Left renal pelvis (tissue), 4 donors: ENCODE measurements at regions not wholly inside any gene's neighbourhood (a gene's known extent, or its start where the extent isn't known, plus 50 kb on each side); places are given as distances from the start of the nearest gene placed in this dataset.
"Not testable (repeated sequence)": the region's sequence is repeated elsewhere in the genome, so short reads cannot be mapped to it uniquely, and the experiment has no call there.

Source experiments
- DNase-seq, 4 donors: peaks; one replicate each; pipeline ENCODE4 v3.0.0-alpha.2; 2013; ENCODE audit warnings: low read depth in 4 of 4, low spot score in 3 of 4

GRCh38 chr14:30153717-30154116 lies 226.1 kb upstream of the PRKD1 start:
- no peak for DNase-seq

DNA sequence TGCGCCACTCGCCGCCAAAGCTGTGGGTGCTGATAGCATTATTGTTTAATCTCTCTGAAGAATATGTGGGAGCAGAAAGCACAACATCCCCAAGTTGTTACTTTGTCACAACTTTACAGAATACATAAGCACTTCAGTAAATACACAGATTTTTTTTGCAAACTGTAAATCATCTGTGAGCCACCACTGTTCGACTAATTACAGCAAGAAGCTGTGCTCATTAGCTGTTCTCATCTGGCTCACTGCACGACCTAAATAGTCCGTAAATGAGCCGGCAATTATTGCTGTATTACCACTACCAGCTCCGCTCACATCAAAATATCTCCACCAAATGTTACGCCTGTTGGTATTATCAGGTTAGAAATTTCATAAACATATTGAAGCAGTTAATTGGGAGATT lies 228.9 kb upstream of the PRKD1 start:
- no peak for DNase-seq

DNA sequence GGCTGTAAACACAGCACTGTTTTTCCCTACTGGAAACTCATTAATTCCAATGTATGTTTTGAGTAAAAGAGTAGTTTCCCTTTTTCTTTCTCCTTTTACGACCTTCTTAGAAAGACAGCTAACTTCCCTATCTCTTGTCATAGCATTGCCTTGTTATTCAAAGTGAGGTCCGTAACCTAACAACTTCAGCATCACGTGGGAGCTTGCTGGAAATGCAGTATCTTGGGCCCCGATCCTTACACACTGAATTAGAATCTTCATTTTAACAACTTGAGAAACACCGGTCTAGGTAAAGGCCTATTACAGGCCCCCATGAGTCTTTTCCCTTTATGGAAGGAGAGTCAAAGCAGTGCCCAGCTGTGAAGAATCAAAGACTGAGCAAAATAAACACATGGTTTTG lies 230.7 kb upstream of the PRKD1 start:
- no peak for DNase-seq

DNA sequence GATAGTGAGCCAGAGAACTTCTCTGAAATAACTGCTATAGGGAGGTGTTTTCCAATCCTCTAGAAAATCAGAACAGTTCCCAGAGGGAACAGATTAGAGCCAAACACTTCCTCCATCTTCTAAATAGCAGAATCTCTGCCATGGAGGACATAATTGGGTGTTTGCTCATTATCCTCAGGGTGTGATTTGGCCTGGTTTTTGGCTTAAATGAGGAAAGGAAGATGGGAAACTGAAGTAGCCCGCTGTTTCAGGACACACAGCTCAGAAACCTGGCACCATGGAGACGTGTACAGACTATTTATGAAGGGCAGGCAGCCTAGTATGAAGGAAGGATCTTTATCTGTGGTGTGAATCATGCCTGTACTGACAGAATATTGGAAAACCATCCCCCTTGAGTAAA lies 231.7 kb upstream of the PRKD1 start:
- DNase-seq: no peak

DNA sequence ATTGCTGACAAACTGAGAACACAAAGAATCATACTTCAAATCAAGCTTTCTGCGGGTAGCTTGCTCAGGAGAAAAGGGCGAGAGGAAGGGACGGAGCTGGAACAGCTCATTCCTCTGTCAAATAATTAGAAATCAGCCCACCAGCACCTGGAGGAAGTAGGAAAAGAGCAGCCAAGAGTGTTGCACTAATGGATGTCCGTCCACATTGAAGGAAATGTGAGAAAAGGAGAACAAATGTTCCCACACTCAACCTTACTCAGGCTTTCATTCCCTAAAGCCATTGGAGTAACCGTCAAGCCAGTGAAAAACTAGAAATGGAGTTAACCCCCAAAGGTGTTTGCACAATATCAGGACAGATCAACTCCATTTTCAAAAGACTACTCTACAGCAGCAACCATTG lies 233.0 kb upstream of the PRKD1 start:
- DNase-seq: no peak

DNA sequence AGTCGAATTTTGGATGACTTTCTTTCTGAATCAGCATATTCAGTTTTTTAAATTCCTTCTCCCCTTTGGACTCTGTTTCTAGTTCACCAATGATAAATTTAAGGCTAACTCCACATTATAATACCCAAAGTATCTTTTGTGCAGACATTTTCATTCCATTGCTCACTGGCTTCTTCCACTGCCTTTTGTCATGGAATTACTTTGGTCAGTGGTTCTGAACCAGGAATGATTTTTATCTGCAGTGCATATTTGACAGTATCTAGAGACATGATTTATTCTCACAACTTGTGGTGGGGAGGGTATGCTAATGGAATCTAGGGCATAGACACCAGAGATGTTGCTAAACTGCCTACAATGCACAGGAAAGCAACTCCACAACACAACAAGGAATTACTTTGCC lies 234.4 kb upstream of the PRKD1 start:
- DNase-seq: no peak

- DNase-seq: no peak
Measured at GRCh38 chr14:30165255-30165654, 237.6 kb upstream of the PRKD1 start.

DNA sequence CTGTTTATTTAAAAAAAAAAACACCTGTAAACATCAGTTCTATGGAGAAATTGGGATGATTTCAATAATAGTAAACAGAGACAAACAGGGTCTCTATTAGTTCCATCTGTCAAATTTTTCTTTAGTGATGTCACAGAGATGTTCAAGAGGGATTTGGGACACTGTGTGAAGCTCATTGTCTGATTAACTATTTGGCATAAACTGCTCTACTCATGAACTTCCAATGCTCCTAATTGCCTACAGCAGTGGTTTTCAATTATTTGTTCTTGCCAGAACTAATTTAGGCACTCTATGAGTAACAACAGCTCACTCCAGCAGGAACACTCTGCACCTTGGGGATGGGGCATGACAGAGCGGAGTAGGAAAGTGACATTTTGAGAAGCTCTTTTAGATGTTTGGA lies 250.1 kb upstream of the PRKD1 start:
- no peak for DNase-seq

- no peak for DNase-seq
Measured at GRCh38 chr14:30179381-30180130, 251.9 kb upstream of the PRKD1 start.

GRCh38 chr14:30180219-30180618 lies 252.6 kb upstream of the PRKD1 start:
- DNase-seq: no peak

- no peak for DNase-seq
Measured at GRCh38 chr14:30185832-30186231, 258.2 kb upstream of the PRKD1 start.

GRCh38 chr14:30191639-30192279 lies 264.1 kb upstream of the PRKD1 start:
- DNase-seq: no peak

DNA sequence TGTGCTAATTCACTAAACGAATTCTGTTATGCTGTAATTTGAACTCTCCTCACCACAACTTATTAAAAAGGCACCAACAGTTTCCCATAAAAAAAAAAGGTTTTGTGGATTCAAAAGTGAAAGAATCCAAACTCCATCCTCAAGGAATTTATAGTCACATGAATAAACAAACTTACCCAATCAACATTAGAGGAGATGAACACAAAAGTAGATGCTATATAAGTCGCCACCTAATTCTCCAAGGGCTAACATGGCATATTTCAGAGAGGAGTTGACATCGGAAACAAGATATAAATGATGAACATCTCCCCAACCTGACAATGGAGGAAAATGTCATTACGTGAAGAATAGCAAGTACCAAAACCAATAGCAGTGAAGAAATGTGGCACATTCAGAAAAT lies 265.5 kb upstream of the PRKD1 start:
- DNase-seq: no peak

- no peak for DNase-seq
Measured at GRCh38 chr14:30193845-30194501, 266.3 kb upstream of the PRKD1 start.

GRCh38 chr14:30194741-30195148 lies 267.1 kb upstream of the PRKD1 start:
- DNase-seq: no peak

GRCh38 chr14:30195941-30196340 lies 268.3 kb upstream of the PRKD1 start:
- no peak for DNase-seq

- no peak for DNase-seq
Measured at GRCh38 chr14:30196861-30197260, 269.2 kb upstream of the PRKD1 start.

GRCh38 chr14:30198720-30199119 lies 271.1 kb upstream of the PRKD1 start:
- not testable (repeated sequence) for DNase-seq

- no peak for DNase-seq
Measured at GRCh38 chr14:30204431-30204980, 276.9 kb upstream of the PRKD1 start.

- no peak for DNase-seq
Measured at GRCh38 chr14:30209136-30209535, 281.5 kb upstream of the PRKD1 start.

DNA sequence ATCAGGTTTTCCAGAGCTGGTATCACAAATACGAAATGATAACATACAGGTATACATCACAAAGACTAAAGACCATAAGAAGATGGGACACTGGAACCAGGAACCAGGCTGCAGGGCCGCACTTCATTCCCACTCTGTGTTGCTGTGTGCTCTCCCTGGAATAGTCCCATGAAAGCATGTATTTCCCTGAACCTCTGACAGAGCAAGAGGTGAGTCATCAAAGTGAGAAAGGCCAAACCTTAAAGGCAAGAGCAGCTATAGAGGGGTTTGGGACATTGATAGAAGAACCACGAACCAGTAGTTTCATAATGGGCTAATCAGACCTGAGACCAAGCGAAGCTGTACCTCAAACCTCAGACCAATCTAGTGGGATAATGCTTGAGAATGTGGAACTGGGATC lies 283.0 kb upstream of the PRKD1 start:
- no peak for DNase-seq

GRCh38 chr14:30211326-30211725 lies 283.7 kb upstream of the PRKD1 start:
- DNase-seq: no peak
